Activated CD8-positive, alpha-beta memory T cell treated with anti-CD3 and anti-CD28 coated beads, Interleukin-2, amount 10 ng/mL, durations not matched to agents 7 days and 5 days (primary cell): ENCODE measurements at regions not wholly inside any gene's neighbourhood (a gene's known extent, or its start where the extent isn't known, plus 50 kb on each side); places are given as distances from the start of the nearest gene placed in this dataset.

Experiments
- ATAC-seq: fragments of 150-1000 bp; cut with Tn5 transposase; one replicate; pipeline ENCODE4 v1.10.0; 2021; ENCODE audit warnings: moderate library complexity
- CTCF ChIA-PET: fragments of 350-600 bp; sonication (Branson Sonifier 250); formaldehyde crosslinking; loops from one replicate; lab custom pipeline; 2021; ENCODE audit warnings: antibody characterized with exemption; lab: Charles Lee
- DNase-seq: peaks from one replicate; pipeline ENCODE4 v3.0.0-alpha.2; 2020
- H3K27ac Mint-ChIP-seq: one replicate; pipeline ENCODE4 v1.8.0; 2021; ENCODE audit warnings: mild to moderate bottlenecking, mixed read lengths
- H3K27me3 Mint-ChIP-seq: one replicate; pipeline ENCODE4 v1.8.0; 2021; ENCODE audit warnings: mixed read lengths
- H3K36me3 Mint-ChIP-seq: one replicate; pipeline ENCODE4 v1.8.0; 2021; ENCODE audit warnings: mild to moderate bottlenecking, mixed read lengths
- H3K4me1 Mint-ChIP-seq: one replicate; pipeline ENCODE4 v1.8.0; 2021; ENCODE audit warnings: mixed read lengths
- H3K4me3 Mint-ChIP-seq: one replicate; pipeline ENCODE4 v1.8.0; 2021; ENCODE audit warnings: mild to moderate bottlenecking, moderate library complexity, mixed read lengths
- H3K9me3 Mint-ChIP-seq: one replicate; pipeline ENCODE4 v1.8.0; 2022; ENCODE audit warnings: low read depth, mixed read lengths

- DNase-seq (no peak), ATAC-seq (no peak)
- Mint-ChIP-seq H3K36me3 (peaks cover 22% of the 10 kb centered on the region), H3K4me1 (peaks cover 26% of the 10 kb centered on the region), H3K27ac (no peak overlapping the region), H3K4me3 (no peak overlapping the region), H3K27me3 (no peaks in the 10 kb centered on the region), H3K9me3 (no peaks in the 10 kb centered on the region)
- CTCF ChIA-PET, result interaction anchor here (1.5 kb wide), 1 partner anchor 171 kb away, joined by 4 read pairs; no protein-coding TSS in a partner anchor
These were observed 49.8 kb upstream of the METRNL start for GRCh38 chr17:83029571-83029970.
